ENCODE measurements at regions not wholly inside any gene's neighbourhood (a gene's known extent, or its start where the extent isn't known, plus 50 kb on each side); places are given as distances from the start of the nearest gene placed in this dataset.

DNA sequence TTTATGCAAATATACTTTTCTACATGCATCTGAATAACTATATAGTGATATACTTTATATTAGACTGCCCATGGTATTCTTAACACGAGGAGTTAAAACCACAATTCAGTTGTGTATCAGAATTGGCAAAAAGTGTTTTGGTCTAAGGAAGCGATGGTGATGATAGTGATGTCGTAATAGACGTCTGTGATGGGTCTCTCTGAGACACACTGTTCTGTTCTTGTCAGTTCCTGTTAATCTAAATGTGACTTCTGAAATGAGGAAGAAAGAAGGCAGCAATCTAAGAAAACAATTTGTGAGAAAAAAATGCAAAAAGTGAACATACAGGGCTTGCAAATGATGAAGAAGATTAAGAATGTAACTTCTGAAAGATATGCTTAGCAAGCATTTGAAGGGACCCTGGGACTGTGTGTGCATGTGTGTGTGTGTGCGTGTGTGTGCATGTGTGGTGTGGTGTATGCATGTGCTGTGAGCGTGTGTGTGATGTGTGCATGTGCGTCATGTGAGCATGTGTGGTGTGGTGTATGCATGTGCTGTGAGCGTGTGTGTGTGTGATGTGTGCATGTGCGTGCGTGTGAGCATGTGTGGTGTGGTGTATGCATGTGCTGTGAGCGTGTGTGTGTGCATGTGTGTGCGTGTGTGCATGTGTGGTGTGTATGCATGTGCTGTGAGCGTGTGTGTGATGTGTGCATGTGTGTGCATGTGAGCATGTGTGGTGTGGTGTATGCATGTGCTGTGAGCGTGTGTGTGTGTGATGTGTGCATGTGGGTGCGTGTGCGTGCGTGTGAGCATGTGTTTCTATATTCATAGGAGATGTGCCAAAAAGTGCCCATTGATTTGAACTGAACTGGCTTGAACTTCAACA, 131.8 kb downstream of the IRS2 start:
- Histone ChIP-seq H3K27ac (ENCODE audit: low read depth in 1 of 2, low read length in 2 of 2) (peak overlapping the region; percentile 87 to 91), H3K27me3 (ENCODE audit: control insufficient read depth in 2 of 2, insufficient read depth in 2 of 2, low read length in 2 of 2) (no peaks in the 10 kb centered on the region), H3K79me2 (ENCODE audit: insufficient read depth, low read length) (no peaks in the 10 kb centered on the region), H3K36me3 (replicated peaks in 1 of 2; ENCODE audit: control insufficient read depth in 1 of 2, insufficient read depth in 2 of 2, low read length in 2 of 2) (no peaks in the 10 kb centered on the region), H4K20me1 (ENCODE audit: insufficient read depth, low read length) (no peaks in the 10 kb centered on the region), H3K4me2 (replicated peaks; ENCODE audit: extremely low read depth, low read length, poor library complexity, severe bottlenecking) (peak overlapping the region; percentile 69), H2AFZ (ENCODE audit: insufficient read depth, low read depth, low read length, poor library complexity, severe bottlenecking) (no peak overlapping the region), H3K9me3 (replicated peaks in 1 of 2; ENCODE audit: control insufficient read depth in 1 of 2, insufficient read depth in 1 of 2, low read length in 2 of 2) (no peaks in the 10 kb centered on the region), H3K4me3 (replicated peaks in 1 of 3; ENCODE audit: low read depth in 2 of 3, low read length in 3 of 3) (peak overlapping the region in 1 of 3 experiments; percentile 63), H3K4me1 (ENCODE audit: control insufficient read depth in 1 of 2, insufficient read depth in 2 of 2, low read length in 2 of 2) (peaks cover 68 to 79% of the 10 kb centered on the region in 2 donors), H3K9ac (ENCODE audit: insufficient read depth, low read length, poor library complexity, severe bottlenecking) (peak overlapping the region; percentile 45)
- Mint-ChIP-seq H3K4me1 (peaks cover 69% of the 10 kb centered on the region), H3K27me3 (ENCODE audit: low read depth in 3 of 3) (peaks cover 0 to 2% (median 2%) of the 10 kb centered on the region in 3 donors), H3K9me3 (peaks cover 0 to 2% (median 0%) of the 10 kb centered on the region in 7 donors), H3K27ac (peak overlapping the region; percentile 93 to 100 (median 98)), H3K36me3 (peaks cover 0 to 3% of the 10 kb centered on the region in 2 donors), H3K4me3 (peak overlapping the region; percentile 21 to 82)
- 46% methylated on average over 12 of the region's 17 CpGs for WGBS (ENCODE audit: insufficient coverage)
- TF ChIP-seq, protein P1, sequence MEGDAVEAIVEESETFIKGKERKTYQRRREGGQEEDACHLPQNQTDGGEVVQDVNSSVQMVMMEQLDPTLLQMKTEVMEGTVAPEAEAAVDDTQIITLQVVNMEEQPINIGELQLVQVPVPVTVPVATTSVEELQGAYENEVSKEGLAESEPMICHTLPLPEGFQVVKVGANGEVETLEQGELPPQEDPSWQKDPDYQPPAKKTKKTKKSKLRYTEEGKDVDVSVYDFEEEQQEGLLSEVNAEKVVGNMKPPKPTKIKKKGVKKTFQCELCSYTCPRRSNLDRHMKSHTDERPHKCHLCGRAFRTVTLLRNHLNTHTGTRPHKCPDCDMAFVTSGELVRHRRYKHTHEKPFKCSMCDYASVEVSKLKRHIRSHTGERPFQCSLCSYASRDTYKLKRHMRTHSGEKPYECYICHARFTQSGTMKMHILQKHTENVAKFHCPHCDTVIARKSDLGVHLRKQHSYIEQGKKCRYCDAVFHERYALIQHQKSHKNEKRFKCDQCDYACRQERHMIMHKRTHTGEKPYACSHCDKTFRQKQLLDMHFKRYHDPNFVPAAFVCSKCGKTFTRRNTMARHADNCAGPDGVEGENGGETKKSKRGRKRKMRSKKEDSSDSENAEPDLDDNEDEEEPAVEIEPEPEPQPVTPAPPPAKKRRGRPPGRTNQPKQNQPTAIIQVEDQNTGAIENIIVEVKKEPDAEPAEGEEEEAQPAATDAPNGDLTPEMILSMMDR (IDR thresholded peaks at IDR 0.05): no peak
- peak; percentile 88 to 98 (median 93) for DNase-seq
- intact Hi-C loops (cut with micrococcal nuclease): loop anchor here (5.0 to 10.0 kb wide), 4 partner anchors 43 to 270 kb away; partner anchors contain the start of gene IRS2 (in 1 of the 2)

DNA sequence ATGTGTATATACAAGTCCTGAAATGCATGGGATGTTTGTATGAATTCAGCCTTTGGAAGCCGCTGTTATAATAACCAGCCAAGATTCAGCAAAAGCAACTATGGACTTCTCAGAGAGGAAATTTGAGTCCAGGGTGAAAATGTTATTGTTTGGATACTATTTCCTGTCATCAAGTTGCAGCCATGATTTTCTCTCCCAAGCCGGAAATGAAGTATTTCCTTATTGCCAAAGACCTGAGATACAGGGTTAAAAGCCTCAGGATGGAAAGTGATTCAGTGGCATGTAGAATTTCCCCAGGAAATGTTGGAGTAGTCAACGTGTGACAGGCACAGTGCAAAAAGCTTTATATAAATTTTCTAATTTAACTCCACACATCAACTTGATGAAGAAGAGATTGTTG, 133.9 kb downstream of the IRS2 start:
- Histone ChIP-seq H3K36me3 (replicated peaks in 1 of 2; ENCODE audit: control insufficient read depth in 1 of 2, insufficient read depth in 2 of 2, low read length in 2 of 2) (no peaks in the 10 kb centered on the region), H3K27me3 (ENCODE audit: control insufficient read depth in 2 of 2, insufficient read depth in 2 of 2, low read length in 2 of 2) (no peaks in the 10 kb centered on the region), H3K9ac (ENCODE audit: insufficient read depth, low read length, poor library complexity, severe bottlenecking) (no peak overlapping the region), H3K27ac (ENCODE audit: low read depth in 1 of 2, low read length in 2 of 2) (peak overlapping the region; percentile 65 to 91), H3K79me2 (ENCODE audit: insufficient read depth, low read length) (no peaks in the 10 kb centered on the region), H3K4me2 (replicated peaks; ENCODE audit: extremely low read depth, low read length, poor library complexity, severe bottlenecking) (peak overlapping the region; percentile 15), H2AFZ (ENCODE audit: insufficient read depth, low read depth, low read length, poor library complexity, severe bottlenecking) (no peak overlapping the region), H3K9me3 (replicated peaks in 1 of 2; ENCODE audit: control insufficient read depth in 1 of 2, insufficient read depth in 1 of 2, low read length in 2 of 2) (no peaks in the 10 kb centered on the region), H3K4me3 (replicated peaks in 1 of 3; ENCODE audit: low read depth in 2 of 3, low read length in 3 of 3) (peak overlapping the region in 1 of 3 experiments; percentile 19), H4K20me1 (ENCODE audit: insufficient read depth, low read length) (no peaks in the 10 kb centered on the region), H3K4me1 (ENCODE audit: control insufficient read depth in 1 of 2, insufficient read depth in 2 of 2, low read length in 2 of 2) (peaks cover 68 to 87% of the 10 kb centered on the region in 2 donors)
- peak overlapping the region; percentile 88 to 99 (median 92) for H3K27ac Mint-ChIP-seq
- peak; percentile 8 to 81 (median 71) for DNase-seq
- no CpG with 5 or more reads among the region's 3 CpGs for WGBS (ENCODE audit: insufficient coverage)
- TF ChIP-seq, protein P1 (IDR thresholded peaks at IDR 0.05): no peak
- no peak overlapping the region for H3K4me3 Mint-ChIP-seq
- intact Hi-C loops (cut with micrococcal nuclease): loop anchor here (5.0 to 10.0 kb wide), 3 partner anchors 50 to 268 kb away; partner anchors contain the start of gene IRS2 (in 1 of the 2)
- peaks cover 77% of the 10 kb centered on the region for H3K4me1 Mint-ChIP-seq
- H3K27me3 Mint-ChIP-seq (ENCODE audit: low read depth in 3 of 3): peaks cover 0 to 2% (median 2%) of the 10 kb centered on the region in 3 donors
- H3K9me3 Mint-ChIP-seq: peaks cover 0 to 3% (median 0%) of the 10 kb centered on the region in 7 donors
- H3K36me3 Mint-ChIP-seq: peaks cover 0 to 3% of the 10 kb centered on the region in 2 donors

Measured in CD14-positive monocyte (primary cell).